Neural progenitor cell (in vitro differentiated cells): ENCODE measurements at regions not wholly inside any gene's neighbourhood (a gene's known extent, or its start where the extent isn't known, plus 50 kb on each side); places are given as distances from the start of the nearest gene placed in this dataset.

Experiments used
- CTCF ChIP-seq: fragments of 200-600 bp; sonication (generic); IDR thresholded peaks from 2 replicates; pipeline ENCODE4 v1.5.1; 2017; ENCODE audit warnings: antibody characterized with exemption, mild to moderate bottlenecking
- EZH2phosphoT487 ChIP-seq: fragments of 200-600 bp; sonication (generic); IDR thresholded peaks from 2 replicates; pipeline ENCODE4 v1.6.1; 2017; ENCODE audit warnings: antibody characterized with exemption

- TF ChIP-seq CTCF (no peak), EZH2phosphoT487 (no peak)
Measured at GRCh38 chr14:44606576-44606975, 99.5 kb upstream of the FSCB start.
